OCI-LY3 (cell line): ENCODE measurements at regions not wholly inside any gene's neighbourhood (a gene's known extent, or its start where the extent isn't known, plus 50 kb on each side); places are given as distances from the start of the nearest gene placed in this dataset.

ENCODE experiments used
- H2AFZ ChIP-seq: fragments of 200-600, 300-600 bp; shearing (Covaris generic); 2 replicates; pipeline ENCODE4 v1.6.0; 2014; ENCODE audit warnings: antibody characterized with exemption, low read depth, low read length
- H3K27ac ChIP-seq: fragments of 200-600, 300-600 bp; sonication (generic); 2 replicates; pipeline ENCODE4 v1.5.1; 2014; ENCODE audit warnings: mild to moderate bottlenecking, low read length, moderate library complexity, mixed read lengths
- H3K27me3 ChIP-seq: fragments of 200-600, 300-600 bp; sonication (generic); 2 replicates; pipeline ENCODE4 v1.6.1; 2014; ENCODE audit warnings: low read depth, low read length, mixed read lengths
- H3K36me3 ChIP-seq: fragments of 200-600, 300-600 bp; sonication (generic); replicated peaks from 2 replicates; pipeline ENCODE3; 2014; ENCODE audit warnings: low read depth, low read length, mixed read lengths
- H3K4me1 ChIP-seq: fragments of 300-600, 200-600 bp; sonication (generic); 2 replicates; pipeline ENCODE4 v1.6.1; 2014; ENCODE audit warnings: low read length, mixed read lengths
- H3K4me2 ChIP-seq: fragments of 200-600, 300-600 bp; sonication (generic); 2 replicates; pipeline ENCODE4 v1.6.1; 2014; ENCODE audit warnings: low read length, mixed read lengths
- H3K4me3 ChIP-seq: fragments of 300-600, 200-600 bp; sonication (generic); 2 replicates; pipeline ENCODE4 v1.5.1; 2014; ENCODE audit warnings: antibody characterized with exemption, mild to moderate bottlenecking, low read length, moderate library complexity
- H3K79me2 ChIP-seq: fragments of 300-600, 200-600 bp; shearing (Covaris generic); 2 replicates; pipeline ENCODE4 v1.6.1; 2014; ENCODE audit warnings: mild to moderate bottlenecking, low read length, mixed read lengths
- H3K9ac ChIP-seq: fragments of 300-600, 200-600 bp; shearing (Covaris generic); 2 replicates; pipeline ENCODE4 v1.6.0; 2014; ENCODE audit warnings: mild to moderate bottlenecking, low read length, moderate library complexity
- H3K9me3 ChIP-seq: fragments of 200-600, 300-600 bp; shearing (Covaris generic); 2 replicates; pipeline ENCODE4 v1.6.1; 2014; ENCODE audit warnings: low read length, mixed read lengths; ENCODE audit not compliant: insufficient read depth
- H4K20me1 ChIP-seq: fragments of 200-600, 300-600 bp; sonication (generic); 2 replicates; pipeline ENCODE4 v1.6.1; 2016; ENCODE audit warnings: low read length, mixed read lengths; ENCODE audit not compliant: insufficient read depth
- CTCF ChIP-seq: fragments of 200-600, 300-600 bp; sonication (generic); IDR thresholded peaks from 2 replicates; pipeline ENCODE4 v1.5.1; 2014; ENCODE audit warnings: antibody characterized with exemption, low read length, low read depth
- EZH2phosphoT487 ChIP-seq: fragments of 200-600 bp; shearing (Covaris generic); IDR thresholded peaks from 2 replicates; pipeline ENCODE4 v1.6.1; 2018; ENCODE audit warnings: antibody characterized with exemption, mixed run types, low read depth

- H3K4me2 ChIP-seq: no peak overlapping the region
- no peak overlapping the region for H3K27ac ChIP-seq
- no peaks in the 10 kb centered on the region for H3K9me3 ChIP-seq
- no peak overlapping the region for H3K4me3 ChIP-seq
- no peaks in the 10 kb centered on the region for H3K79me2 ChIP-seq
- peaks cover 22% of the 10 kb centered on the region for H3K4me1 ChIP-seq
- H2AFZ ChIP-seq: no peak overlapping the region; the same call in 1 of the 2 replicates
- no peaks in the 10 kb centered on the region for H3K27me3 ChIP-seq
- H3K9ac ChIP-seq: no peak overlapping the region
- TF ChIP-seq EZH2phosphoT487: no peak
- TF ChIP-seq CTCF: no peak
- H4K20me1 ChIP-seq: no peaks in the 10 kb centered on the region
- H3K36me3 ChIP-seq: no peaks in the 10 kb centered on the region
Measured at GRCh38 chr3:102595057-102595456, 160.2 kb downstream of the ZPLD1 start.

DNA sequence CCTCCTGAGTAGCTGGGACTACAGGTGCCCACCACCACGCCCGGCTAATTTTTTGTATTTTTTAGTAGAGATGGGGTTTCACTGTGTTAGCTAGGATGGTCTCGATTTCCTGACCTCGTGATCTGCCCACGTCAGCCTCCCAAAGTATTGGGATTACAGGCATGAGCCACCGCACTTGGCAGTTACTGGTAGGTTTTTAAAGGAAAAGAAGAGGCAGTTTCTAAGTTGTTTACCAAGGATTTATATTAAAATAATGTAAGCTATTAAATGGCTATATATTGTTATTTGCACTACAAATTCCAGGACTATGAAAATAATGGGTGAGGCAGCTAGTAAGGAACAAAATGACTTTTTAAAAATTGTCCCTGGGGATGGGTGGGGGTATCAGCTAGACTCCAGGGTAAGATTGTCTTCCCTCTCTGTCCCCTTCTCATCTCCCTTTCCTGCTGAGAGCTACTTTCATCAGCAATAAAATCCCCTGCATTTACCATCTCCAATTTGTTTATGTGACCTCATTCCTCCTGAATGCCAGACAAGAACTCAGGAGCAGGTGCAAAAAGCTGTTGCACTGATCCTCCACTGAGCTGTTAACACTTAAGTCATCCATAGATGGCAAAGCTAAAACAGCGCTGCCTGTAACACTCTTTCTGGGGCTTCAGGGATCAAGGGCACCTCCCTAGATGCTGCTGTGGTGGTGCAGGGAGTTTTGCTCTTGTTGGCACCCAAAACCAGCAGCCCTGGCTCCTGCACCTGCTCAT lies 165.2 kb downstream of the ZPLD1 start:
- Histone ChIP-seq H3K79me2 (no peaks in the 10 kb centered on the region), H3K27ac (no peak overlapping the region), H3K4me2 (no peak overlapping the region), H3K9me3 (no peaks in the 10 kb centered on the region), H3K36me3 (no peaks in the 10 kb centered on the region), H3K27me3 (no peaks in the 10 kb centered on the region), H3K9ac (no peak overlapping the region), H3K4me3 (no peak overlapping the region), H2AFZ (no peak overlapping the region), H3K4me1 (peaks cover 7% of the 10 kb centered on the region), H4K20me1 (no peaks in the 10 kb centered on the region)
- TF ChIP-seq EZH2phosphoT487: no peak
- no peak for TF ChIP-seq CTCF

DNA sequence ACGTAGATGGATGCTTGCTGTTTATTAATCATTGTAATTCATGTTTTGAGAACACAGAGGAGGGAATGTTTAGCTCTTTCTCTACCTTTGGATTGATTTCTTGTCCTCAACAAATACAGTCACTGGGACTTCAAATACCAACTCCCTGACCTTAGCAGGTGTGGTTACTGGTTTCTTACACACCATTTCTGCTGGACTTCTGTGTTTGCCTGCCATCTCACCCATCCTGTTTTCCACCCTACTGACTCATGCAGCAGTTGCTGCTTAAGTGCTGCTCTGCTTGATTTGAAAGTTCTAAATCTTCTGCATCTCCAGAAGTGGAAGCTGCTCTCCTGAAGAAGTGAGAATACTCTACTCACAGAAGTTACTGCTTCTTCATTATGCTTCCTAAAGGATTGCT lies 170.3 kb downstream of the ZPLD1 start:
- Histone ChIP-seq H3K79me2 (no peaks in the 10 kb centered on the region), H2AFZ (no peak overlapping the region), H4K20me1 (no peaks in the 10 kb centered on the region), H3K4me3 (no peak overlapping the region), H3K27ac (no peak overlapping the region), H3K27me3 (no peaks in the 10 kb centered on the region), H3K9ac (no peak overlapping the region), H3K4me2 (no peak overlapping the region), H3K9me3 (no peaks in the 10 kb centered on the region), H3K36me3 (no peaks in the 10 kb centered on the region), H3K4me1 (no peaks in the 10 kb centered on the region)
- no peak for TF ChIP-seq EZH2phosphoT487
- no peak for TF ChIP-seq CTCF

GRCh38 chr3:102608875-102609274 lies 174.1 kb downstream of the ZPLD1 start:
- Histone ChIP-seq H3K9me3 (no peaks in the 10 kb centered on the region), H3K9ac (no peak overlapping the region), H3K27ac (no peak overlapping the region), H4K20me1 (no peaks in the 10 kb centered on the region), H3K4me3 (no peak overlapping the region), H3K27me3 (no peaks in the 10 kb centered on the region), H3K79me2 (no peaks in the 10 kb centered on the region), H3K4me2 (no peak overlapping the region), H3K4me1 (no peaks in the 10 kb centered on the region), H2AFZ (no peak overlapping the region), H3K36me3 (no peaks in the 10 kb centered on the region)
- TF ChIP-seq EZH2phosphoT487 (no peak), CTCF (no peak)
